ENCODE measurements at regions not wholly inside any gene's neighbourhood (a gene's known extent, or its start where the extent isn't known, plus 50 kb on each side); places are given as distances from the start of the nearest gene placed in this dataset.

DNA sequence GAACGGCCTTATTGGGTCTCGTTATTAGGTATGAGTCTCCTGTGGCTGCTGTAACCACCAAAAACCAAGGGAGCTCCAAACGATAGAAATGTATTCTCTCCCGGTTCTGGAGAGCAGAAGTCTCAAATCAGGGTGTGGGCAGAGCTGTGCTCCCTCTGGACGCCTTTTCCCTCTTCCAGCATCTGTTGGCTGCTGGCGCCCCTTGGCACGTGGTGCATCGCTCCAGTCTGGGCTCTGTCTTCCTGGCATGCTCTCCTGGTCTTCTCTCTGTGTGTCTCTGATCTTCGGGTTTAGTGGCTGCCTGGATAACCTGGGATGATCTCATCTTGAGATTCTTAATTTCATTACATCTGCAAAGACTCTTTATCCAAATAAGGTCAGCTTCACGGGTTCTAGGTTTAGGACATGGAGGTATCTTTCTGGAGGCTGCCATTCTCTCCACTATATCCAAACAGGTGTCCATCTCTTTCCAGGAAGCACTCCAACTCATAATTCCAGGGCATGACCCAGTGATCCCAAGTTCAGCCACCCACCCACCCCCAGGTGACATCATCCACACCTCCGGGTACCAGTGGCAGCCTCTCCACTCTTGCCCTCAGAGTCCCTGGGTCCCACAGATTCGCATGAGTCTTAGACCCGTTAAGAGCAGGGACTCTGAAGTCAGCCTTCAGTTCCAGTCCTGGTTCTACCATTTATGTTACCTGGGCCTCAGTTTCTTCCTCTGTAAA, 145.5 kb upstream of the FOXF1 start:
- no peak for DNase-seq (ENCODE audit: low read depth in 1 of 2, low spot score in 1 of 2)
- no peaks in the 10 kb centered on the region for H3K27me3 ChIP-seq (ENCODE audit: insufficient read depth, poor library complexity, severe bottlenecking)

DNA sequence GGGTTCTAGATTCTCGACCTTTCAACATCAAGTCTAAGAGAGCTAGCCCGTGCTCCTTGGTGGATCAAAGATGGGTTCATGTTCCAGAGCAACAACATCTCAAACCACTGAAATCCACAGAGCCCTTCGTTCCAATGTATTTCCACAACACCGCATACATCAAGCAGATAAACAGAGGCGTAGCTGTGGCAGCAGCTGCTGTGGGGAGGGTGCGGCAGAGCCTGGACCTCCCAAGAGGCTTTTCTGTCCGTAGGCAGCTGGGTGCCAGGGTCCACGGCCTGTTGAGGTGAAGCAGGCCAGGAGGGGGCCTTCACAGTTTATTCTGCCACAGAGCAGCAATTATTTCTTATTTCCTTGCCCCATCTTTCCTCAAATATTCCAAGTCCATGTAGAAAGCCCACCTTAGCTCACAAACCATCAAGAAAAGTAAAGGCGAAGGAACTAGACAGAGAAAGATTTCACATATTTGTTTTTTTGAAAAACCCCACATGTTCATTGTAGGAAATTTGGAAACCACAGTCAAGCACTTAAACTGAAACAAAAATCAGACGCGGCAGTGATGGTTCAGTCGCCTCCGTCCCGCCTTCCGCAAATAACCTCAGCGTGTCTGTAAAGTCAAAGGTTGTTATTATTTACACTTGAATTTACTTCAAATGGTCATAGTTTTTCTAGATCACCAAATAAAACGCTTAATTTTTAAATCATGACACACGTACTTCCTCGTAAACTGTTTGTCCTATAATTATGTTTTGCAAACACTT, 144.6 kb upstream of the FOXF1 start:
- TF ChIP-seq GABPA (IDR thresholded peaks at IDR 0.05; ENCODE audit: low read depth) (no peak), SPI1 (IDR thresholded peaks at IDR 0.05; ENCODE audit: borderline replicate concordance, low read depth) (no peak), POLR2AphosphoS5 (IDR thresholded peaks at IDR 0.05; ENCODE audit: low read depth) (no peak)
- TF ChIP-seq, protein P1, sequence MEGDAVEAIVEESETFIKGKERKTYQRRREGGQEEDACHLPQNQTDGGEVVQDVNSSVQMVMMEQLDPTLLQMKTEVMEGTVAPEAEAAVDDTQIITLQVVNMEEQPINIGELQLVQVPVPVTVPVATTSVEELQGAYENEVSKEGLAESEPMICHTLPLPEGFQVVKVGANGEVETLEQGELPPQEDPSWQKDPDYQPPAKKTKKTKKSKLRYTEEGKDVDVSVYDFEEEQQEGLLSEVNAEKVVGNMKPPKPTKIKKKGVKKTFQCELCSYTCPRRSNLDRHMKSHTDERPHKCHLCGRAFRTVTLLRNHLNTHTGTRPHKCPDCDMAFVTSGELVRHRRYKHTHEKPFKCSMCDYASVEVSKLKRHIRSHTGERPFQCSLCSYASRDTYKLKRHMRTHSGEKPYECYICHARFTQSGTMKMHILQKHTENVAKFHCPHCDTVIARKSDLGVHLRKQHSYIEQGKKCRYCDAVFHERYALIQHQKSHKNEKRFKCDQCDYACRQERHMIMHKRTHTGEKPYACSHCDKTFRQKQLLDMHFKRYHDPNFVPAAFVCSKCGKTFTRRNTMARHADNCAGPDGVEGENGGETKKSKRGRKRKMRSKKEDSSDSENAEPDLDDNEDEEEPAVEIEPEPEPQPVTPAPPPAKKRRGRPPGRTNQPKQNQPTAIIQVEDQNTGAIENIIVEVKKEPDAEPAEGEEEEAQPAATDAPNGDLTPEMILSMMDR (IDR thresholded peaks at IDR 0.05; ENCODE audit: insufficient read depth, low read length): no peak
- TF ChIP-seq, protein P2, sequence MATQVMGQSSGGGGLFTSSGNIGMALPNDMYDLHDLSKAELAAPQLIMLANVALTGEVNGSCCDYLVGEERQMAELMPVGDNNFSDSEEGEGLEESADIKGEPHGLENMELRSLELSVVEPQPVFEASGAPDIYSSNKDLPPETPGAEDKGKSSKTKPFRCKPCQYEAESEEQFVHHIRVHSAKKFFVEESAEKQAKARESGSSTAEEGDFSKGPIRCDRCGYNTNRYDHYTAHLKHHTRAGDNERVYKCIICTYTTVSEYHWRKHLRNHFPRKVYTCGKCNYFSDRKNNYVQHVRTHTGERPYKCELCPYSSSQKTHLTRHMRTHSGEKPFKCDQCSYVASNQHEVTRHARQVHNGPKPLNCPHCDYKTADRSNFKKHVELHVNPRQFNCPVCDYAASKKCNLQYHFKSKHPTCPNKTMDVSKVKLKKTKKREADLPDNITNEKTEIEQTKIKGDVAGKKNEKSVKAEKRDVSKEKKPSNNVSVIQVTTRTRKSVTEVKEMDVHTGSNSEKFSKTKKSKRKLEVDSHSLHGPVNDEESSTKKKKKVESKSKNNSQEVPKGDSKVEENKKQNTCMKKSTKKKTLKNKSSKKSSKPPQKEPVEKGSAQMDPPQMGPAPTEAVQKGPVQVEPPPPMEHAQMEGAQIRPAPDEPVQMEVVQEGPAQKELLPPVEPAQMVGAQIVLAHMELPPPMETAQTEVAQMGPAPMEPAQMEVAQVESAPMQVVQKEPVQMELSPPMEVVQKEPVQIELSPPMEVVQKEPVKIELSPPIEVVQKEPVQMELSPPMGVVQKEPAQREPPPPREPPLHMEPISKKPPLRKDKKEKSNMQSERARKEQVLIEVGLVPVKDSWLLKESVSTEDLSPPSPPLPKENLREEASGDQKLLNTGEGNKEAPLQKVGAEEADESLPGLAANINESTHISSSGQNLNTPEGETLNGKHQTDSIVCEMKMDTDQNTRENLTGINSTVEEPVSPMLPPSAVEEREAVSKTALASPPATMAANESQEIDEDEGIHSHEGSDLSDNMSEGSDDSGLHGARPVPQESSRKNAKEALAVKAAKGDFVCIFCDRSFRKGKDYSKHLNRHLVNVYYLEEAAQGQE (IDR thresholded peaks at IDR 0.05; ENCODE audit: insufficient replicate concordance, low read depth): no peak
- no peak for DNase-seq (ENCODE audit: low read depth in 1 of 2, low spot score in 1 of 2)
- H3K27ac ChIP-seq (replicated peaks): no peak overlapping the region
- no peak overlapping the region for H3K4me3 ChIP-seq (replicated peaks; ENCODE audit: insufficient read depth, low read length)
- H3K27me3 ChIP-seq (ENCODE audit: insufficient read depth, poor library complexity, severe bottlenecking): no peaks in the 10 kb centered on the region

More for the DNA sequence above, 145.5 kb upstream of the FOXF1 start:
- H3K4me3 ChIP-seq (replicated peaks; ENCODE audit: insufficient read depth, low read length): no peak overlapping the region
- no peak overlapping the region for H3K27ac ChIP-seq (replicated peaks)
- TF ChIP-seq SPI1 (IDR thresholded peaks at IDR 0.05; ENCODE audit: borderline replicate concordance, low read depth) (no peak), POLR2AphosphoS5 (IDR thresholded peaks at IDR 0.05; ENCODE audit: low read depth) (no peak), GABPA (IDR thresholded peaks at IDR 0.05; ENCODE audit: low read depth) (no peak)
- TF ChIP-seq, protein P2 (IDR thresholded peaks at IDR 0.05; ENCODE audit: insufficient replicate concordance, low read depth): no peak
- TF ChIP-seq, protein P1 (IDR thresholded peaks at IDR 0.05; ENCODE audit: insufficient read depth, low read length): no peak

DNA sequence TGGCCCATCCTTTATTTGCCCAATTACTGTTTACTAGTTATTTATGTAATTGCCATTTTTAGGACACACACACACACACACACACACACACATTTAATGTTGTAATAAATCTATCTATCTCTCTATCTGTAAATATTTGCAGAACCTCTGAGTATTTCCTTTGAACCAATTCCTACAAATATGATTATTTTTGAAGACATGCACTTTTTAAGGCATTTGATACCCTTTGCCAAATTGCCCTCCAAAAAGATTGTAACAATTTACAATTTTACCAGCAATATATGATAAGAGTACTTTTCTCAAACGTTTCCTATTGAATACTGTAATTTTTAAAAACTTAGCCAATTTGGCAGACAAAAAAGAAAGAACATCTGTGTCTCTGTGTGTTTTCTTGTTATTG, 143.8 kb upstream of the FOXF1 start:
- Histone ChIP-seq H3K27me3 (ENCODE audit: insufficient read depth, poor library complexity, severe bottlenecking) (no peaks in the 10 kb centered on the region), H3K4me3 (replicated peaks; ENCODE audit: insufficient read depth, low read length) (no peak overlapping the region), H3K27ac (replicated peaks) (no peak overlapping the region)
- no peak for DNase-seq (ENCODE audit: low read depth in 1 of 2, low spot score in 1 of 2)
- TF ChIP-seq GABPA (IDR thresholded peaks at IDR 0.05; ENCODE audit: low read depth): no peak
- TF ChIP-seq, protein P1 (IDR thresholded peaks at IDR 0.05; ENCODE audit: insufficient read depth, low read length): no peak
- TF ChIP-seq POLR2AphosphoS5 (IDR thresholded peaks at IDR 0.05; ENCODE audit: low read depth): no peak
- no peak for TF ChIP-seq SPI1 (IDR thresholded peaks at IDR 0.05; ENCODE audit: borderline replicate concordance, low read depth)
- TF ChIP-seq, protein P2 (IDR thresholded peaks at IDR 0.05; ENCODE audit: insufficient replicate concordance, low read depth): no peak

Measured in HL-60 (cell line).